GM23338 (cell line): ENCODE measurements at regions not wholly inside any gene's neighbourhood (a gene's known extent, or its start where the extent isn't known, plus 50 kb on each side); places are given as distances from the start of the nearest gene placed in this dataset.

Experiments used
- ETS1 ChIP-seq: IDR thresholded peaks from 2 replicates; pipeline ENCODE4 v1.6.1; 2016; ENCODE audit warnings: antibody characterized with exemption
- EZH2phosphoT487 ChIP-seq: fragments of 200-600 bp; sonication (generic); IDR thresholded peaks from one replicate; pipeline ENCODE4 v1.8.1; 2018; ENCODE audit warnings: antibody characterized with exemption; ENCODE audit not compliant: unreplicated experiment
- JUNB ChIP-seq: IDR thresholded peaks from one replicate; pipeline ENCODE4 v1.6.1; 2016; ENCODE audit warnings: antibody characterized with exemption; ENCODE audit not compliant: unreplicated experiment
- NANOG ChIP-seq: IDR thresholded peaks from 2 replicates; pipeline ENCODE4 v1.6.1; 2016; ENCODE audit warnings: antibody characterized with exemption, borderline replicate concordance
- POLR2AphosphoS5 ChIP-seq: IDR thresholded peaks from 2 replicates; pipeline ENCODE4 v1.6.1; 2016; ENCODE audit warnings: antibody characterized with exemption, low read depth
- REST ChIP-seq: IDR thresholded peaks from one replicate; pipeline ENCODE4 v1.6.1; 2018; ENCODE audit warnings: antibody characterized with exemption; ENCODE audit not compliant: unreplicated experiment
- STAT1 ChIP-seq: IDR thresholded peaks from one replicate; pipeline ENCODE4 v1.6.1; 2016; ENCODE audit warnings: antibody characterized with exemption; ENCODE audit not compliant: unreplicated experiment
- TF ChIP-seq, protein P1 (sequence below), 2 experiments: fragments of 200-600 bp in 1 of 2; sonication (generic) in 1 of 2; conservative IDR thresholded peaks; 2 replicates each; pipeline versions ENCODE4 v1.5.1 to v1.6.1; 2016 to 2017; ENCODE audit warnings: antibody characterized with exemption in 2 of 2, low read depth in 2 of 2, mild to moderate bottlenecking in 2 of 2, moderate library complexity in 1 of 2

DNA sequence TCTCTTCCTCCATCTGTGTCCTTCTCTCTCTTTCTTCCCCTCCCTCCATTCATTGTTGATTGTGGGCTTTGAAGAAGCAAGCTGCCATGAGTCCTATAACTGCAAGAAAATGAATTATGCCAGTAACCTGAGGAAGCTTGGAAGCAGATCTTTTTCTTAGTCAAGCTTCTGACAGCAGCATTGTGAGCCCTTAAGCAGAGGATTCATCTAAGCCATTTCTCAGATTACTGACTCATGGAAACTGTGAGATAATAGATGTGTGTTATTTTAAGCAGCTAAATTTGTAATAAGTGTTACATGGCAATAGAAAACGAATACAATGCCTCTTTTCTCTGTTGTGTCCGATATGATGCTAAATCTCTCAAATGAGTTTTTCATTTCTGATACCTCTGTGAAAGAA lies 1109.7 kb downstream of the CDH11 start:
- TF ChIP-seq, protein P1, sequence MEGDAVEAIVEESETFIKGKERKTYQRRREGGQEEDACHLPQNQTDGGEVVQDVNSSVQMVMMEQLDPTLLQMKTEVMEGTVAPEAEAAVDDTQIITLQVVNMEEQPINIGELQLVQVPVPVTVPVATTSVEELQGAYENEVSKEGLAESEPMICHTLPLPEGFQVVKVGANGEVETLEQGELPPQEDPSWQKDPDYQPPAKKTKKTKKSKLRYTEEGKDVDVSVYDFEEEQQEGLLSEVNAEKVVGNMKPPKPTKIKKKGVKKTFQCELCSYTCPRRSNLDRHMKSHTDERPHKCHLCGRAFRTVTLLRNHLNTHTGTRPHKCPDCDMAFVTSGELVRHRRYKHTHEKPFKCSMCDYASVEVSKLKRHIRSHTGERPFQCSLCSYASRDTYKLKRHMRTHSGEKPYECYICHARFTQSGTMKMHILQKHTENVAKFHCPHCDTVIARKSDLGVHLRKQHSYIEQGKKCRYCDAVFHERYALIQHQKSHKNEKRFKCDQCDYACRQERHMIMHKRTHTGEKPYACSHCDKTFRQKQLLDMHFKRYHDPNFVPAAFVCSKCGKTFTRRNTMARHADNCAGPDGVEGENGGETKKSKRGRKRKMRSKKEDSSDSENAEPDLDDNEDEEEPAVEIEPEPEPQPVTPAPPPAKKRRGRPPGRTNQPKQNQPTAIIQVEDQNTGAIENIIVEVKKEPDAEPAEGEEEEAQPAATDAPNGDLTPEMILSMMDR (conservative IDR thresholded peaks at IDR 0.05; ENCODE audit: low read depth in 2 of 2): no peak
- no peak for TF ChIP-seq POLR2AphosphoS5
- TF ChIP-seq JUNB: no peak
- TF ChIP-seq NANOG: no peak
- TF ChIP-seq EZH2phosphoT487: no peak
- TF ChIP-seq REST: no peak
- no peak for TF ChIP-seq STAT1
- no peak for TF ChIP-seq ETS1
